ENCODE measurements at regions not wholly inside any gene's neighbourhood (a gene's known extent, or its start where the extent isn't known, plus 50 kb on each side); places are given as distances from the start of the nearest gene placed in this dataset.

DNA sequence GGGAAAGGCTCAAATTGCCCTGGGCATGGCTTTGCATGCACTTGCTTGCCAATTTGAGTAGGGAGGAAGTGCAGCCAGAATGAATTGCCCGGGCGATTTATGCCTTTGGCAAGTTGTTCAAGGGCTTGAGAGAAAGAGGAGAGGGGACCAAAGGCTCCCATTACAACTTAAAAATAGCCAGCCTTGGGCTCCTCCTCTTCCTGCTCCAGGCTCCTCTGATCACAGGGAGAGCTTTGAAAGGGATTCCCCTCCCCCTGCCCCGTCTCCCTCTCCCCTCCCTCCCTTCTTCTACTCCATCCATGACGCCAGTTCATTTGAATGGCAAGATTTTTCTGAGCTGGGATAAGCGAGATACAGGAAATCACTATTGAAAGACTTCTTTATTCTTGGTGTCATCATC lies 304.9 kb upstream of the JAG1 start:
- TF ChIP-seq PHF8 (CRISPR knock-in tag; IDR thresholded peaks at IDR 0.05): no peak
- TF ChIP-seq MTF1 (CRISPR knock-in tag; IDR thresholded peaks at IDR 0.05): no peak
- TF ChIP-seq, protein P1, sequence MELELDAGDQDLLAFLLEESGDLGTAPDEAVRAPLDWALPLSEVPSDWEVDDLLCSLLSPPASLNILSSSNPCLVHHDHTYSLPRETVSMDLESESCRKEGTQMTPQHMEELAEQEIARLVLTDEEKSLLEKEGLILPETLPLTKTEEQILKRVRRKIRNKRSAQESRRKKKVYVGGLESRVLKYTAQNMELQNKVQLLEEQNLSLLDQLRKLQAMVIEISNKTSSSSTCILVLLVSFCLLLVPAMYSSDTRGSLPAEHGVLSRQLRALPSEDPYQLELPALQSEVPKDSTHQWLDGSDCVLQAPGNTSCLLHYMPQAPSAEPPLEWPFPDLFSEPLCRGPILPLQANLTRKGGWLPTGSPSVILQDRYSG (CRISPR knock-in tag; IDR thresholded peaks at IDR 0.05): no peak
- TF ChIP-seq GZF1 (CRISPR knock-in tag; IDR thresholded peaks at IDR 0.05): no peak
- TF ChIP-seq EZH2 (conservative IDR thresholded peaks at IDR 0.05; ENCODE audit: low read depth, low read length): no peak
- TF ChIP-seq MXI1 (IDR thresholded peaks at IDR 0.05; ENCODE audit: borderline replicate concordance, low read depth, low read length): no peak
- no peak for TF ChIP-seq MED8 (CRISPR knock-in tag; IDR thresholded peaks at IDR 0.05; ENCODE audit: insufficient replicate concordance)
- TF ChIP-seq ZNF530 (CRISPR knock-in tag; IDR thresholded peaks at IDR 0.05; ENCODE audit: low read depth): no peak
- TF ChIP-seq ZNF784 (CRISPR knock-in tag; IDR thresholded peaks at IDR 0.05; ENCODE audit: borderline replicate concordance): no peak
- TF ChIP-seq POLR2A (IDR thresholded peaks at IDR 0.05; ENCODE audit: insufficient read depth in 1 of 2, low read depth in 2 of 2, low read length in 2 of 2): no peak
- no peak for TF ChIP-seq MAF1 (CRISPR knock-in tag; IDR thresholded peaks at IDR 0.05; ENCODE audit: borderline replicate concordance)
- TF ChIP-seq CBX5 (CRISPR knock-in tag; IDR thresholded peaks at IDR 0.05; ENCODE audit: borderline replicate concordance): no peak
